AG04450 (cell line): ENCODE measurements at regions not wholly inside any gene's neighbourhood (a gene's known extent, or its start where the extent isn't known, plus 50 kb on each side); places are given as distances from the start of the nearest gene placed in this dataset.

ENCODE experiments used
- CTCF ChIA-PET: fragments of 300-600, 350-600 bp; formaldehyde crosslinking; extraction: SDS; loops from one replicate; lab custom pipeline; 2022; ENCODE audit warnings: antibody characterized with exemption, inconsistent platforms; lab: Charles Lee
- POLR2A ChIA-PET: fragments of 350-600 bp; formaldehyde crosslinking; extraction: SDS; loops from one replicate; lab custom pipeline; 2021; ENCODE audit warnings: antibody characterized with exemption, inconsistent platforms; lab: Yijun Ruan, JAX
- DNase-seq: peaks from one replicate; pipeline ENCODE4 v3.0.0-alpha.2; 2011; ENCODE audit warnings: low read depth, low spot score
- H3K27ac ChIP-seq: one replicate; pipeline ENCODE4 v1.5.1; 2012; ENCODE audit warnings: low read depth, low read length, control low read depth
- H3K27me3 ChIP-seq: one replicate; pipeline ENCODE4 v1.6.0; 2012; ENCODE audit warnings: low read length; ENCODE audit not compliant: control insufficient read depth, insufficient read depth
- H3K4me3 ChIP-seq: 2 replicates; pipeline ENCODE4 v1.5.1; 2011; ENCODE audit warnings: mild to moderate bottlenecking, low read depth, low read length, control low read depth
- H3K9me3 ChIP-seq: 2 replicates; pipeline ENCODE4 v1.5.1; 2012; ENCODE audit warnings: low read length; ENCODE audit not compliant: control insufficient read depth, insufficient read depth
- TF ChIP-seq, protein P1 (sequence below): IDR thresholded peaks from 2 replicates; pipeline ENCODE4 v1.5.1; 2011; ENCODE audit warnings: low read depth, low read length, control low read depth, inconsistent platforms

DNA sequence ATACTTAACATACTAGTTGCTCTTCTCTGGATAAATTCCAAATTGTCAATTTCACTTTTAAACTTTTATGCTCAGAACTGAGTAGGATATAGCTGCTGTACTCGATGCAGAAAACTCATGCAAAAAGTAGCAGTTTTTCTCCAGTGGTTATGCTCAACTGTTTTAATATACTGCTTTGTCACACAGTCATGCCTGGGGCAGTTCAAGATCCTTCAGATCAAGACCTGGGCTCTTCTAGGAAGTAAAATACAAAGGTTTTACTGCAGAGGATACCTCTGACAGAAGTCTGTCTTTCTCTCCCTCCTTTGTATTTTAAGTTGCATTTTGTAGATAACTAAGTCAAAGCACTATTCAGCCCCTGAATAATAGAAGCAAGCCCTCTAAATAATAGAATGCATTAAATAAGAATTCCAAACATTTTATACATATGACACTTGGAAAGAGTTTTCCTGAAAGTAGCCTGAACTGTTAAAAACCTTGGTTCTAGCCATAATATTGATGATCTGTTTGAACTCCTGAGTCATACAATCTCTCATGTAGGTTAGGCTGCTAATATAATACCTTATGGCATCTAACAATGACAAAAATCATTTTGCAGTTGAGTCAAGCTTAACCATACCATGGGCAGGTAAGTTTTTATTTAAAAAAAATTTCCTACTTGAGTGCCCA lies 183.3 kb upstream of the TRIB2 start:
- Histone ChIP-seq H3K27me3 (no peaks in the 10 kb centered on the region), H3K27ac (no peak overlapping the region), H3K9me3 (no peaks in the 10 kb centered on the region), H3K4me3 (no peak overlapping the region)
- TF ChIP-seq, protein P1, sequence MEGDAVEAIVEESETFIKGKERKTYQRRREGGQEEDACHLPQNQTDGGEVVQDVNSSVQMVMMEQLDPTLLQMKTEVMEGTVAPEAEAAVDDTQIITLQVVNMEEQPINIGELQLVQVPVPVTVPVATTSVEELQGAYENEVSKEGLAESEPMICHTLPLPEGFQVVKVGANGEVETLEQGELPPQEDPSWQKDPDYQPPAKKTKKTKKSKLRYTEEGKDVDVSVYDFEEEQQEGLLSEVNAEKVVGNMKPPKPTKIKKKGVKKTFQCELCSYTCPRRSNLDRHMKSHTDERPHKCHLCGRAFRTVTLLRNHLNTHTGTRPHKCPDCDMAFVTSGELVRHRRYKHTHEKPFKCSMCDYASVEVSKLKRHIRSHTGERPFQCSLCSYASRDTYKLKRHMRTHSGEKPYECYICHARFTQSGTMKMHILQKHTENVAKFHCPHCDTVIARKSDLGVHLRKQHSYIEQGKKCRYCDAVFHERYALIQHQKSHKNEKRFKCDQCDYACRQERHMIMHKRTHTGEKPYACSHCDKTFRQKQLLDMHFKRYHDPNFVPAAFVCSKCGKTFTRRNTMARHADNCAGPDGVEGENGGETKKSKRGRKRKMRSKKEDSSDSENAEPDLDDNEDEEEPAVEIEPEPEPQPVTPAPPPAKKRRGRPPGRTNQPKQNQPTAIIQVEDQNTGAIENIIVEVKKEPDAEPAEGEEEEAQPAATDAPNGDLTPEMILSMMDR = no peak
- ChIA-PET POLR2A (no interaction called here), CTCF (interaction anchor here (0.5 to 1.1 kb wide), 2 partner anchors 175 to 474 kb away, joined by 4 read pairs; no protein-coding TSS in a partner anchor)
- DNase-seq = no peak

GRCh38 chr2:12534646-12535263 lies 182.0 kb upstream of the TRIB2 start:
- TF ChIP-seq, protein P1 = no peak
- POLR2A ChIA-PET = interaction anchor here (0.7 to 1.4 kb wide), 7 partner anchors 78 to 1052 kb away, joined by 3 to 15 read pairs (median 4); partner anchors contain the start of gene TRIB2
- H3K4me3 ChIP-seq = no peak overlapping the region; the same call in 1 of the 2 replicates
- DNase-seq = peak; percentile 87
- H3K27ac ChIP-seq = peak overlapping the region; percentile 90
- H3K27me3 ChIP-seq = no peaks in the 10 kb centered on the region
- H3K9me3 ChIP-seq = no peaks in the 10 kb centered on the region
- CTCF ChIA-PET = interaction anchor here (0.6 to 1.4 kb wide), 3 partner anchors 37 to 473 kb away, joined by 3 to 5 read pairs (median 3); no protein-coding TSS in a partner anchor

- H3K27me3 ChIP-seq = no peaks in the 10 kb centered on the region
- POLR2A ChIA-PET = no interaction called here
- CTCF ChIA-PET = no interaction called here
- H3K9me3 ChIP-seq = no peaks in the 10 kb centered on the region
- no peak overlapping the region for H3K27ac ChIP-seq
- DNase-seq = no peak
- H3K4me3 ChIP-seq = no peak overlapping the region
- TF ChIP-seq, protein P1 = no peak
These were observed 179.8 kb upstream of the TRIB2 start for GRCh38 chr2:12536976-12537375.

GRCh38 chr2:12538138-12538694 lies 178.5 kb upstream of the TRIB2 start:
- ChIA-PET CTCF (no interaction called here), POLR2A (no interaction called here)
- H3K27me3 ChIP-seq = no peaks in the 10 kb centered on the region
- TF ChIP-seq, protein P1 = no peak
- H3K9me3 ChIP-seq = no peaks in the 10 kb centered on the region
- no peak overlapping the region for H3K4me3 ChIP-seq
- DNase-seq = no peak
- no peak overlapping the region for H3K27ac ChIP-seq

GRCh38 chr2:12539336-12539735 lies 177.4 kb upstream of the TRIB2 start:
- ChIA-PET CTCF (no interaction called here), POLR2A (no interaction called here)
- DNase-seq = no peak
- Histone ChIP-seq H3K27me3 (no peaks in the 10 kb centered on the region), H3K27ac (no peak overlapping the region), H3K4me3 (no peak overlapping the region), H3K9me3 (no peaks in the 10 kb centered on the region)
- TF ChIP-seq, protein P1 = no peak
